Peyer's patch (tissue), 4 donors: ENCODE measurements at regions not wholly inside any gene's neighbourhood (a gene's known extent, or its start where the extent isn't known, plus 50 kb on each side); places are given as distances from the start of the nearest gene placed in this dataset.
"Not testable (repeated sequence)": the region's sequence is repeated elsewhere in the genome, so short reads cannot be mapped to it uniquely, and the experiment has no call there.

Experiments used
- POLR2A ChIP-seq, 2 donors: fragments of 450-650 bp; IDR thresholded peaks; one replicate each; pipeline ENCODE4 v1.5.1; 2017; ENCODE audit warnings: antibody characterized with exemption in 2 of 2, mild to moderate bottlenecking in 2 of 2, moderate library complexity in 2 of 2
- TF ChIP-seq, protein P1 (sequence below), 6 experiments: fragments of 450-650 bp in 4 of 6; fragments of 200-600 bp in 2 of 6; sonication (generic) in 1 of 6; IDR thresholded peaks; one replicate each; pipeline ENCODE4 v1.5.1; 2017 to 2019; ENCODE audit warnings: antibody characterized with exemption in 6 of 6, mild to moderate bottlenecking in 3 of 6, moderate library complexity in 1 of 6

DNA sequence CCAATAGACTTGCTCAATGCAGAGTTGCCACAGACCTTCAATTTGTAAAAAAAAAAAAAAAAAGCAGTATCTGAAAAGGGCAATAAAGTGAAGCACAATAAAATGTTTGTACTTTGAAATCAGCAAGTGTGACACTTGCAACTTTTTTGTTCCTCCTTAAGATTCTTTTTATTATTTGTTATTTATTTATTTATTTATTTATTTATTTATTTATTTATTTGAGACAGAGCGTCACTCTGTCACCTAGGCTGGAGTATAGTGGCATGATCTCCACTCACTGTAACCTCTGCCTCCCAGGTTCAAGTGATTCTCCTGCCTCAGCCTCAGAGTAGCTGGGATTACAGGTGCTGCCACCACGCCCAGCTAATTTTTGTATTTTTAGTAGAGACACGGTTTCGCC is 416.5 kb upstream of the RORB start:
- not testable (repeated sequence) for TF ChIP-seq POLR2A (IDR thresholded peaks at IDR 0.05)
- TF ChIP-seq, protein P1, sequence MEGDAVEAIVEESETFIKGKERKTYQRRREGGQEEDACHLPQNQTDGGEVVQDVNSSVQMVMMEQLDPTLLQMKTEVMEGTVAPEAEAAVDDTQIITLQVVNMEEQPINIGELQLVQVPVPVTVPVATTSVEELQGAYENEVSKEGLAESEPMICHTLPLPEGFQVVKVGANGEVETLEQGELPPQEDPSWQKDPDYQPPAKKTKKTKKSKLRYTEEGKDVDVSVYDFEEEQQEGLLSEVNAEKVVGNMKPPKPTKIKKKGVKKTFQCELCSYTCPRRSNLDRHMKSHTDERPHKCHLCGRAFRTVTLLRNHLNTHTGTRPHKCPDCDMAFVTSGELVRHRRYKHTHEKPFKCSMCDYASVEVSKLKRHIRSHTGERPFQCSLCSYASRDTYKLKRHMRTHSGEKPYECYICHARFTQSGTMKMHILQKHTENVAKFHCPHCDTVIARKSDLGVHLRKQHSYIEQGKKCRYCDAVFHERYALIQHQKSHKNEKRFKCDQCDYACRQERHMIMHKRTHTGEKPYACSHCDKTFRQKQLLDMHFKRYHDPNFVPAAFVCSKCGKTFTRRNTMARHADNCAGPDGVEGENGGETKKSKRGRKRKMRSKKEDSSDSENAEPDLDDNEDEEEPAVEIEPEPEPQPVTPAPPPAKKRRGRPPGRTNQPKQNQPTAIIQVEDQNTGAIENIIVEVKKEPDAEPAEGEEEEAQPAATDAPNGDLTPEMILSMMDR (IDR thresholded peaks at IDR 0.05): not testable (repeated sequence)
